ENCODE measurements at regions not wholly inside any gene's neighbourhood (a gene's known extent, or its start where the extent isn't known, plus 50 kb on each side); places are given as distances from the start of the nearest gene placed in this dataset.

DNA sequence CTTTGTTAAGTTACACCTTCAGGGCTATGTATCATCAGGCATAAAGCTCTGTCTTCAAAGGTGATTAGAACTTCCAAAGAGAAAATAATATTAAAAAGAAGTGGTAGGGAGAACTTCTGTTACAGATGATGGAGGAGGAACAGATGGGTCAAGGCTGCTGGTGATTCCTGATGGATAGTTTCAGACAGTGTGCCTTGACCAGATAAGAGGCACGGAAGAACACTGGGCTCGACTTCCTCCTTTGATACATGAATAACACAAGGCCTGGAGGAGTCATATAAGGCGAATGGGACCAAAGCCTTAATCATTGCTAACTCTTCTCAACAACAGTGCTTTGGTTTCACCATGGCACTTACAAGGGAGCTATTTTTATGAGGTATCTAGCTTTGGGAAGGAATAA lies 128.1 kb upstream of the RXFP2 start:
- TF ChIP-seq, protein P1, sequence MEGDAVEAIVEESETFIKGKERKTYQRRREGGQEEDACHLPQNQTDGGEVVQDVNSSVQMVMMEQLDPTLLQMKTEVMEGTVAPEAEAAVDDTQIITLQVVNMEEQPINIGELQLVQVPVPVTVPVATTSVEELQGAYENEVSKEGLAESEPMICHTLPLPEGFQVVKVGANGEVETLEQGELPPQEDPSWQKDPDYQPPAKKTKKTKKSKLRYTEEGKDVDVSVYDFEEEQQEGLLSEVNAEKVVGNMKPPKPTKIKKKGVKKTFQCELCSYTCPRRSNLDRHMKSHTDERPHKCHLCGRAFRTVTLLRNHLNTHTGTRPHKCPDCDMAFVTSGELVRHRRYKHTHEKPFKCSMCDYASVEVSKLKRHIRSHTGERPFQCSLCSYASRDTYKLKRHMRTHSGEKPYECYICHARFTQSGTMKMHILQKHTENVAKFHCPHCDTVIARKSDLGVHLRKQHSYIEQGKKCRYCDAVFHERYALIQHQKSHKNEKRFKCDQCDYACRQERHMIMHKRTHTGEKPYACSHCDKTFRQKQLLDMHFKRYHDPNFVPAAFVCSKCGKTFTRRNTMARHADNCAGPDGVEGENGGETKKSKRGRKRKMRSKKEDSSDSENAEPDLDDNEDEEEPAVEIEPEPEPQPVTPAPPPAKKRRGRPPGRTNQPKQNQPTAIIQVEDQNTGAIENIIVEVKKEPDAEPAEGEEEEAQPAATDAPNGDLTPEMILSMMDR (IDR thresholded peaks at IDR 0.05; ENCODE audit: low read depth, low read length): no peak
- TF ChIP-seq, protein P2, sequence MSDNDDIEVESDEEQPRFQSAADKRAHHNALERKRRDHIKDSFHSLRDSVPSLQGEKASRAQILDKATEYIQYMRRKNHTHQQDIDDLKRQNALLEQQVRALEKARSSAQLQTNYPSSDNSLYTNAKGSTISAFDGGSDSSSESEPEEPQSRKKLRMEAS (IDR thresholded peaks at IDR 0.05; ENCODE audit: low read depth, low read length): no peak
- TF ChIP-seq POLR2A (IDR thresholded peaks at IDR 0.05; ENCODE audit: extremely low read depth, insufficient read length): no peak

Measured in NB4 (cell line).